ENCODE measurements at regions not wholly inside any gene's neighbourhood (a gene's known extent, or its start where the extent isn't known, plus 50 kb on each side); places are given as distances from the start of the nearest gene placed in this dataset.

DNA sequence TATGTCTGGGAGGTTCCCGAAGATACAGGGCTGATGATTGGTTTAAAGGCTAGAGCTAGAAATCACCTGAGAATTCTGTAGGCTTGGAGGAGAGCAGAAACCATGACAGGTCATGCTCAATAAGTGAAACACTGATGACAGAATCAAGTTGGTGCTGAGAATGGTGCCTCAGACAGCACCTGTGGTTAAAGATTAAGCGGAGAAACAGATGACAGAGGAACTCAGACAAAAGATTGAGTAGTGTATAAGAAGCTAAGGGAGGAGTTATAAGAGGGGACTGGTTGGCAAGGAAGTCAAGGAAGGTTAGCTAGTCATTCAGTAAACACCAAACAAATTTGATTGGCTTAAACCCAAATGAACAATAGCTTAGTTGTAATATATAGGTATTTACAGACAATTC is 385.4 kb upstream of the CNKSR2 start:
- no peak for DNase-seq (ENCODE audit: low read depth, low spot score)
- TF ChIP-seq, protein P1, sequence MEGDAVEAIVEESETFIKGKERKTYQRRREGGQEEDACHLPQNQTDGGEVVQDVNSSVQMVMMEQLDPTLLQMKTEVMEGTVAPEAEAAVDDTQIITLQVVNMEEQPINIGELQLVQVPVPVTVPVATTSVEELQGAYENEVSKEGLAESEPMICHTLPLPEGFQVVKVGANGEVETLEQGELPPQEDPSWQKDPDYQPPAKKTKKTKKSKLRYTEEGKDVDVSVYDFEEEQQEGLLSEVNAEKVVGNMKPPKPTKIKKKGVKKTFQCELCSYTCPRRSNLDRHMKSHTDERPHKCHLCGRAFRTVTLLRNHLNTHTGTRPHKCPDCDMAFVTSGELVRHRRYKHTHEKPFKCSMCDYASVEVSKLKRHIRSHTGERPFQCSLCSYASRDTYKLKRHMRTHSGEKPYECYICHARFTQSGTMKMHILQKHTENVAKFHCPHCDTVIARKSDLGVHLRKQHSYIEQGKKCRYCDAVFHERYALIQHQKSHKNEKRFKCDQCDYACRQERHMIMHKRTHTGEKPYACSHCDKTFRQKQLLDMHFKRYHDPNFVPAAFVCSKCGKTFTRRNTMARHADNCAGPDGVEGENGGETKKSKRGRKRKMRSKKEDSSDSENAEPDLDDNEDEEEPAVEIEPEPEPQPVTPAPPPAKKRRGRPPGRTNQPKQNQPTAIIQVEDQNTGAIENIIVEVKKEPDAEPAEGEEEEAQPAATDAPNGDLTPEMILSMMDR (IDR thresholded peaks at IDR 0.05; ENCODE audit: insufficient read depth, low read length, missing control alignments), result no peak
- H3K4me3 ChIP-seq (ENCODE audit: low read depth, low read length), result no peak overlapping the region
- ChIA-PET CTCF (no interaction called here), POLR2A (no interaction called here)

DNA sequence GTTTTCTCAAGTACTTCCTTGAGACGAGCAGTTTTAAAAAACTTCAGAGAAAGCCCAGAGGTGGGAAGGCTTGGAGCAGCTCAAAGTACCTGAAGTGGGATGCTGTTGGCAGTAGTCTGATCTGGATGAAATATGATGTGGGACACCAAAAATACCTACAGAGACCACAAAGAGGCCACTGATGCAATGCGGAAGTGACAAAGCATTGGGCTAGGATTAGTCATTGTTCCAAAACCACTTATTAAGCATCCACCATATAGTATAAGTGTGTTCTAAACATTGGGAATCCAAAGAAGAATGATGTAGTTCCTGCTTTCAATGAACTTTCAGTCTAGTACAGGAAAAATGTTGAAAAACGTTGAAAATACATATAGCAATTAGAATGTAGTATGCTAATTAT is 386.1 kb upstream of the CNKSR2 start:
- no peak for DNase-seq (ENCODE audit: low read depth, low spot score)
- ChIA-PET CTCF (no interaction called here), POLR2A (no interaction called here)
- TF ChIP-seq, protein P1 (IDR thresholded peaks at IDR 0.05; ENCODE audit: insufficient read depth, low read length, missing control alignments), result no peak
- no peak overlapping the region for H3K4me3 ChIP-seq (ENCODE audit: low read depth, low read length)

DNA sequence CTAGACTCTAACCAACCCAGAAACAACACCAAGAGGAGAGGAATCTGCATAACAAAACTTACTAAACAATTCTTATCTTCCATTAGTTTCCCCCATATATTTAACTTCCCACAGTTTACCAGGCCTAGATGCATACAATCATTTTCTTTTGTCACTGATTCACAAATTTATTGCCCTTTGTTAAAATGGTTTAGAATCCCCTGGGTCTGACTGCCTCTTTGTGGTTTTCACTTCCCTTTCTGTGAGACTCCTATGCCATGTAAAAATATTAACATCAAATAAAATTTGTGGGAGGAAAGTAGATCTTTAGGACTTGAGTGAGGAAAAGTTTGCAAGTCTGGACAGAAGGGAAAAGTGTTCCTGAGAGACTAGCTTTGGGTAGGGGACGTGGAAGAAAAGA is 393.8 kb upstream of the CNKSR2 start:
- no peak for DNase-seq (ENCODE audit: low read depth, low spot score)
- TF ChIP-seq, protein P1 (IDR thresholded peaks at IDR 0.05; ENCODE audit: insufficient read depth, low read length, missing control alignments), result no peak
- H3K4me3 ChIP-seq (ENCODE audit: low read depth, low read length), result no peak overlapping the region
- ChIA-PET POLR2A (no interaction called here), CTCF (no interaction called here)

DNA sequence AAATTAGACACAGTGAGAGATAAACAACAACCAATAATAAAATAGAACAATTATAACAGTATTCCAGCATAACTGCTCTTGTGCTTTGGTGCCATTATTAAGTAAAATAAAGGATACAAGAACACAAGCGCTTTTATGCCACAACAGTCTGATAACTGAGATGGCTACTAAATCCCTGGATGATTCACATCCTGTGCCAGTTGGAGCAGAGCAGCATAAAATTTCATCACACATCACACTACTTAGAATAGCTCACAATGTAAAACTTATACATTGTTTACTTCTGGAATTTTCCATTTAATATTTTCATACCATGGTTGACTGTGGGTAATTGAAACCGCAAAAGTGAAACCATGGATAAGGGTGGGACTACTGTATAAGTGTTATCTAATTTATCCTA is 399.9 kb upstream of the CNKSR2 start:
- no peak for DNase-seq (ENCODE audit: low read depth, low spot score)
- TF ChIP-seq, protein P1 (IDR thresholded peaks at IDR 0.05; ENCODE audit: insufficient read depth, low read length, missing control alignments), result no peak
- POLR2A ChIA-PET, result no interaction called here
- CTCF ChIA-PET, result no interaction called here
- H3K4me3 ChIP-seq (ENCODE audit: low read depth, low read length), result no peak overlapping the region

DNA sequence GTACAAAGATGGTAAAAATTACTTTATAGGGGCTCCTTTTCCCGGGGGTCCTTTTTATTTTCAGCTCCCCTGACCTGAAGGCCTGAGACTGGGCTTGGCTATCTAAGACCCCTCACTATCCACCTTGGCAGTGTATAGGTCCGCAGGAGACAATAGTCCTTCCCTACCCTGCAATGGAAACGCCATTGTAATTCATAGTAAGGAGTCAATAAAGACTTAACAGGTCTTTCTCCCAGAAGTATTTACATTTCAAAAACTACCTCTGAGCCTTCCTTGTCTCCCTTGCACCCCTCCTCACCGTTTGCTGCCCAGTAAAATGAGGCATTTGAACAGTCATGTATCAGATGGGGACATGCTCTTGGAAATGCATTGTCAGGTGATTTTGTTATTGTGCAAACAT is 401.2 kb upstream of the CNKSR2 start:
- CTCF ChIA-PET, result no interaction called here
- TF ChIP-seq, protein P1 (IDR thresholded peaks at IDR 0.05; ENCODE audit: insufficient read depth, low read length, missing control alignments), result no peak
- no peak for DNase-seq (ENCODE audit: low read depth, low spot score)
- no peak overlapping the region for H3K4me3 ChIP-seq (ENCODE audit: low read depth, low read length)
- POLR2A ChIA-PET, result no interaction called here

DNA sequence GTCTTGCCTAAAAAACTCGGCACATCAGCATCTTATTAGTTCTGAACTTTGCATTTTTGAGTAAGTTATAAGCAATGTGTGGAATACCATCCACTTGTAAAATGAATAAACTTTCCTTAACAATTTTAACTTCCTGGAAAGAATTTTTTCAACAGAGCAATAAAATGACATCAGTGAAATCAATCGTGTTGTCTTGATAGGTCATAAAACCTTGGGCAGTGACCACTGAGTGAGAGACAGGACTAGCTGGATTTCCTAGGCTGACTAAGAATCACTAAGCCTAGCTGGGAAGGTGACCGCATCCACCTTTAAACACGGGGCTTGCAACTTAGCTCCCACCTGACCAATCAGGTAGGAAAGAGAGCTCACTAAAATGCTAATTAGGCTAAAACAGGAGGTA is 403.0 kb upstream of the CNKSR2 start:
- ChIA-PET CTCF (no interaction called here), POLR2A (no interaction called here)
- no peak overlapping the region for H3K4me3 ChIP-seq (ENCODE audit: low read depth, low read length)
- TF ChIP-seq, protein P1 (IDR thresholded peaks at IDR 0.05; ENCODE audit: insufficient read depth, low read length, missing control alignments), result no peak
- DNase-seq (ENCODE audit: low read depth, low spot score), result no peak
